HAP-1 (cell line): ENCODE measurements at regions not wholly inside any gene's neighbourhood (a gene's known extent, or its start where the extent isn't known, plus 50 kb on each side); places are given as distances from the start of the nearest gene placed in this dataset.

Experiments used
- DNase-seq, 2 experiments: peaks; one replicate each; pipeline ENCODE4 v3.0.0-alpha.2; 2016 to 2020; ENCODE audit warnings: low spot score in 2 of 2
- H3K27me3 ChIP-seq: fragments of 250-450 bp; sonication (Bioruptor Pico); 2 replicates; pipeline ENCODE4 v1.5.1; 2020; ENCODE audit warnings: low read depth, mild to moderate bottlenecking, moderate library complexity
- H3K36me3 ChIP-seq: fragments of 250-450 bp; sonication (Bioruptor Pico); replicated peaks from 2 replicates; pipeline ENCODE4 v1.5.1; 2020; ENCODE audit warnings: mild to moderate bottlenecking
- H3K4me1 ChIP-seq: fragments of 250-450 bp; sonication (Bioruptor Pico); 2 replicates; pipeline ENCODE4 v1.5.1; 2020; ENCODE audit warnings: mild to moderate bottlenecking
- H3K4me3 ChIP-seq: fragments of 250-450 bp; sonication (Bioruptor Pico); 2 replicates; pipeline ENCODE4 v1.5.1; 2020; ENCODE audit warnings: mild to moderate bottlenecking, moderate library complexity
- H3K9me3 ChIP-seq: fragments of 250-450 bp; sonication (Bioruptor Pico); 2 replicates; pipeline ENCODE4 v1.5.1; 2020; ENCODE audit warnings: mild to moderate bottlenecking, moderate library complexity
- in situ Hi-C: fragments of 300-500 bp; cut with MboI; formaldehyde crosslinking; loops from 3 replicates; pipeline ENCODE4 v1.14.3; 2020; ENCODE audit warnings: low sequenced_read_pairs, inconsistent platforms, mixed read lengths

DNA sequence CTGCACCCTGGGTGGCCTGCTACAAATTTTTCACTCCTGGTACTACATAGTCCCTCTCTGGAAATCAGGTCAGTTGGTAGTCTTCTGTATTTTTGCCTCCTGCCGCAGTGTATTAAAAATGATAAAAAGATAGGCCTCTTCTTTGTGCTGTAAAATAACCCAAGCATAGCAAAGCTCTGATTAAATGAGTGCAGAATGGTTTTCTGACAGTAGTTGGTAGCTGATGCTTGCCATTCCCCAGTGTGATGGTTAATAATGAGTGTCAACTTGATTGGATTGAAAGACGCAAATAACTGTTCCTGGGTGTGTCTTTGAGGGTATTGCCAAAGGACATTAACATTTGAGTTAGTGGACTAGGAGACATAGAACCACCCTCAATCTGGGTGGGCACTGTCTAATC is 264.4 kb upstream of the ZNF717 start:
- in situ Hi-C loops = loop anchor here (25.0 kb wide), 1 partner anchor 513 kb away; no protein-coding TSS in a partner anchor

DNA sequence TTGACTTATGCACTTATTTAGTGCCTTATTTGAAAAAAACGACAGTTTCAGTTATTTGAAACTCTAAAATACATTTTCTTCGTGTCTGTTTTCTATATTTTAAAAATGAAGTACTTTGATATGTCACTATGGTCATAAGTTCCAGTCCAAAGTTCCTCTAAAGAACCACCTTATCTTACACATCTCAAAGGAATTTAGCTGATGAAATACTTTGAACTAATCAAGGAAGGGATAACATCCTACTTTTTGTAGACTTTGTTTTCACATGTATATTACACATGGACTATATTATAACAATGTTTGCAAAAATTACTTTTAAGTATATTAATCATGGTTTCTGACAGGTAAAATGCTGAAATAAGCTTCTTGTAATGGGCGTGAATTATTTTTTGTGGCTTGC is 265.8 kb upstream of the ZNF717 start:
- in situ Hi-C loops = no loop called here
- DNase-seq = no peak
- Histone ChIP-seq H3K36me3 (no peaks in the 10 kb centered on the region), H3K27me3 (no peaks in the 10 kb centered on the region), H3K9me3 (no peaks in the 10 kb centered on the region), H3K4me1 (peaks cover 7% of the 10 kb centered on the region), H3K4me3 (no peak overlapping the region)

More for the DNA sequence above, 264.4 kb upstream of the ZNF717 start:
- no peaks in the 10 kb centered on the region for H3K27me3 ChIP-seq
- H3K9me3 ChIP-seq = no peaks in the 10 kb centered on the region
- DNase-seq = no peak
- H3K36me3 ChIP-seq = no peaks in the 10 kb centered on the region
- peaks cover 7% of the 10 kb centered on the region for H3K4me1 ChIP-seq
- H3K4me3 ChIP-seq = no peak overlapping the region

DNA sequence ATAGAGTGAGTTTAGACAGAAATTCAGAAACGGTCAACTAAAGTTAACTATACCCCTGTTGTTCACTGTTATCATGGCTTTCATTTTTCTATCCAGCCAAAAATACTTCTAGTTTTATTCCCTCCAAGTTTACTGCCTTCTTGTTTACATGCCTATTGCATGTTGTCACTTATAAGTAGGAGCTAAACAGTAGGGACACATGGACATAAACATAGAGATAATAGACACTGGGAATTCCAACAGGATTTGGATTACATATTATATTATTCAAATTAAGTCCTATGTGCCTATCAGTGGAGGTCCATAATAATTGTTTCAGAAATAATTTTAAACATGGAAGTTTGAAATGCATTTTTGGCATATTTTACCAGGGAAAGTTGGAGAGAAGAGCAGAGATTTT is 269.1 kb upstream of the ZNF717 start:
- Histone ChIP-seq H3K27me3 (no peaks in the 10 kb centered on the region), H3K4me1 (no peaks in the 10 kb centered on the region), H3K4me3 (no peak overlapping the region), H3K9me3 (no peaks in the 10 kb centered on the region; the same call in 1 of the 2 replicates), H3K36me3 (no peaks in the 10 kb centered on the region)
- DNase-seq = no peak
- in situ Hi-C loops = no loop called here

DNA sequence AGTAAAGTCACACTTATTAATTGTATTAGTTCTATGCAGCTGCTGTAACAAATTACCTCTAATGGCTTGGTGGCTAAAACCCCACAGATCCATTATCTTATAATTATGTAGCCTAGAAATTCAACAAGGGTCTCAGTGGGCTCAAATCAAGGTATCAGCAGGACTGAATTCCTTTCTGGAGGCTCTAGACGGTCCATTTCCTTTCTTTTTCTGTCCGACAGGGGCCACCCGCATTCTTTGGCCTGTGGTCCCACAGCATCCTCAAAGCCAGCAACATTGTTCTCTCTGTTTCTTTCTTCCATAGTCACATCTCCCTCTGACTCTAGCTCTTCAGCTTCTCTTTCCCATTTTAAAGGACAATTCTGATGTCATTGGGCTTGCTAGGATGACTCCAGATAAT is 276.3 kb upstream of the ZNF717 start:
- Histone ChIP-seq H3K27me3 (no peaks in the 10 kb centered on the region), H3K4me3 (no peak overlapping the region), H3K9me3 (no peaks in the 10 kb centered on the region; the same call in 1 of the 2 replicates), H3K4me1 (peaks cover 13% of the 10 kb centered on the region), H3K36me3 (no peaks in the 10 kb centered on the region)
- DNase-seq = no peak
- in situ Hi-C loops = no loop called here

DNA sequence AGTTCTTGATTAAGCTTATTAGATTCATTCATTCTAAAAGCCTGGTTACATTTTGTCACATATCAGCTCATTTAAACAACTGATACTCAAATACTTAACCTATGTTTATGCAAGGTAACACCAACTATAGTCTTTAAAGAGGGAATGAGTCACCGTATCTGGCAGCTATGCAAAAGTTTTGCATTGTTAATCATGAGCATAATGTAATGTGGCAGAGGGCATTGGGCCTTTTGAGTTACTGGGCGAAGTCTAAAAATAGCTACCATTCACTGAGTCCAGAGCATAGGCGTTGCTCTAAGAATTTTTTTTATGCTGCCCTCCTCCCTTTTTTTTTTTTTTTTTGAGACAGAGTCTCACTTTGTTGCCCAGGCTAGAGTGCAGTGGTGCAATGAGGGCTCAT is 277.7 kb upstream of the ZNF717 start:
- no peaks in the 10 kb centered on the region for H3K36me3 ChIP-seq
- peaks cover 13% of the 10 kb centered on the region for H3K4me1 ChIP-seq
- in situ Hi-C loops = no loop called here
- H3K4me3 ChIP-seq = no peak overlapping the region
- peak; percentile 42 to 66 for DNase-seq
- H3K9me3 ChIP-seq = no peaks in the 10 kb centered on the region; the same call in 1 of the 2 replicates
- H3K27me3 ChIP-seq = no peaks in the 10 kb centered on the region

DNA sequence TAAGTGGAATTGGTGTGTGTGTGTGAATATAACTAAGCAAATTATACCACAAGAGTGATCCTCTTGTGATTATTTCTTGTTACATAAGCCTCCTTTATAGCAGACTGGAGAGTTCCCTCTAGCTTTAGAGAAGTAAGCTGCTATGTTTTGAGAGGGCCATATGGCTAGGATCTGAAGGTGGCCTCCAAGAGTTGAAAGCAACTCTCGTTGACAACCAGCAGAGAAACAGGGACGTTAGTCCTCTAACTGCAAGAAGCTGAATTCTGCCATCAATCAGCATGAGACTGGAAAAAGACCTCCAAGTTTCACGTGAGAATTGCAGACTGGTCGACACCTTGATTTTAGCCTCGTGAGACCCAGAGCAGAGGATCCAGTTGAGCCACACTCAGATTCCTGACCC is 278.5 kb upstream of the ZNF717 start:
- peaks cover 13% of the 10 kb centered on the region for H3K4me1 ChIP-seq
- in situ Hi-C loops = no loop called here
- H3K4me3 ChIP-seq = no peak overlapping the region
- no peak for DNase-seq
- H3K9me3 ChIP-seq = no peaks in the 10 kb centered on the region; the same call in 1 of the 2 replicates
- no peaks in the 10 kb centered on the region for H3K36me3 ChIP-seq
- no peaks in the 10 kb centered on the region for H3K27me3 ChIP-seq

DNA sequence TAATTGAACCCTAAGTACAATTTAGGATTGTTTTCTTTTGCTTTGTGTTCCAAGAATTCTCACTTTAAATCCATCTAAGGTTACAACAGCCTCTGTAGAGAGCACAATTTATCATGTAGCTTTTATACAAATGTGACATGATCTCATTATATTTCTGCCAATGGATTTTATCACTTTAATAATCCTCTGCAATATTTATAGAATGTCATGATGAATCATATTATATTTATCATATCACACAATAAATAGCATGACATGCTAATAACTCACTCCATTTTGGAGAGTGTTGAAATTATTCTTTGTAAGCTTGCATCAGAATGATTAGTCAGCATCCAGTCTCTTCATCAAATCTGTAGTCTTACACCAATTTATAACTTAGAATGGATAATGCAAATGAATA is 280.6 kb upstream of the ZNF717 start:
- in situ Hi-C loops = no loop called here

DNA sequence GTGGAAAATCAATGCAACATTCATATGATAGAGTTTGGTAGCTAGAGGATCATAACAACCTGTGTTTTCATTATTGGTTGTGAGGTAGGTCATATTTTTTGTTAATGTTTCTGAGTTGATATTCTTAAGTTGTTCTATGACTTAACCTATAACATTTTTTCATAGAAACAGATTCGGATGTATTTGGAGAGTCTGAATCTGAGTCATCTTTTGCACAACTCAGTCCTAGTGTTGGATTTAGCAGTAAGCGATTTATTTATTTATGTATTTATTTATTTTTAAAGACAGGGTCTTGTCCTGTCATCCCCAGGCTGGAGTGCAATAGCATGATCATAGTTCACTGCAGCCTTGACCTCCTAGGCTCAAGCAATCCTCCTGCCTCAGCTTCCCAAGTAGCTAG is 292.8 kb upstream of the ZNF717 start:
- in situ Hi-C loops = no loop called here
- no peak for DNase-seq
- no peaks in the 10 kb centered on the region for H3K36me3 ChIP-seq
- no peaks in the 10 kb centered on the region for H3K4me1 ChIP-seq
- no peaks in the 10 kb centered on the region for H3K27me3 ChIP-seq
- no peak overlapping the region for H3K4me3 ChIP-seq
- H3K9me3 ChIP-seq = no peaks in the 10 kb centered on the region

More for the DNA sequence above, 280.6 kb upstream of the ZNF717 start:
- no peak for DNase-seq
- H3K9me3 ChIP-seq = no peaks in the 10 kb centered on the region
- H3K4me3 ChIP-seq = no peak overlapping the region
- H3K4me1 ChIP-seq = peaks cover 13% of the 10 kb centered on the region
- H3K27me3 ChIP-seq = no peaks in the 10 kb centered on the region
- H3K36me3 ChIP-seq = no peaks in the 10 kb centered on the region

DNA sequence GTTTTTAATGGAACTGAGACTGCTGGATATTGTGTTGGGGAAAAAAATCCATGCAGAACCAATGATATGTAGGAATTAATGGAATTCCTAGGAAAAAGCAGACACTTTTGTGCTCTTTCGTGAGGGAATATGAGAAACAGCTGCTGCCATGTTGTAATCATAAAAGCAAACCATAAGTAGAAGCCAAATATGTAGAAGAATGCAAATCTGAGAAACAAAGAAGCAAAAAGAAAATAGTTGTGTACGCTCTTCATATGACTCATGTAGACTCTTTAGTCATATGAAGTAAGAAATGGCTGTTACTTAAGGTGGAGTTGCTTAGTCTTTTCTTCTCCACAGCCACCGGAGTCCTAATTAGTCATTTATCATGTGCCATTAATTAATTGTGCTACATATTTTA is 298.6 kb upstream of the ZNF717 start:
- no peaks in the 10 kb centered on the region for H3K27me3 ChIP-seq
- no peak overlapping the region for H3K4me3 ChIP-seq
- no peaks in the 10 kb centered on the region for H3K4me1 ChIP-seq
- H3K36me3 ChIP-seq = no peaks in the 10 kb centered on the region
- in situ Hi-C loops = no loop called here
- DNase-seq = no peak
- H3K9me3 ChIP-seq = no peaks in the 10 kb centered on the region

DNA sequence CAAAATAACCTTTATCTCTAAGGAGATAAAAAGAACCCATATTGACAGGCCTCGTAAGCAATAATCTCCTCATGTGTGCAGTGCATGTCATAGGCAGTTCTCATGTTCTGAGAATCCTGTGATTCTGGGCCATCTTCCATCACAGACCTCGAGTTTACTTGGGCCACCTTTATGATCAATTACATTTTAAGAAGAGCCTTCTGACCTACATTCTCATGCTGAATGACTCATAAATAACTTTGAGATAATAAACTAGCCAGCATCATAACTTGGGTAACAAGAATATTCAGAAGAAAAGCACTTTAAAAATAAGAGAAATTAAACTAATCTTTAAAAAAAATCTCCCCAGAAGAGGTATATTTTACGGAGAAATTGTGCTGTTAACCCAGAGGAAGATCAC is 310.7 kb upstream of the ZNF717 start:
- Histone ChIP-seq H3K27me3 (no peaks in the 10 kb centered on the region), H3K9me3 (no peaks in the 10 kb centered on the region), H3K36me3 (no peaks in the 10 kb centered on the region), H3K4me1 (peaks cover 6% of the 10 kb centered on the region), H3K4me3 (no peak overlapping the region)
- in situ Hi-C loops = no loop called here
- no peak for DNase-seq

DNA sequence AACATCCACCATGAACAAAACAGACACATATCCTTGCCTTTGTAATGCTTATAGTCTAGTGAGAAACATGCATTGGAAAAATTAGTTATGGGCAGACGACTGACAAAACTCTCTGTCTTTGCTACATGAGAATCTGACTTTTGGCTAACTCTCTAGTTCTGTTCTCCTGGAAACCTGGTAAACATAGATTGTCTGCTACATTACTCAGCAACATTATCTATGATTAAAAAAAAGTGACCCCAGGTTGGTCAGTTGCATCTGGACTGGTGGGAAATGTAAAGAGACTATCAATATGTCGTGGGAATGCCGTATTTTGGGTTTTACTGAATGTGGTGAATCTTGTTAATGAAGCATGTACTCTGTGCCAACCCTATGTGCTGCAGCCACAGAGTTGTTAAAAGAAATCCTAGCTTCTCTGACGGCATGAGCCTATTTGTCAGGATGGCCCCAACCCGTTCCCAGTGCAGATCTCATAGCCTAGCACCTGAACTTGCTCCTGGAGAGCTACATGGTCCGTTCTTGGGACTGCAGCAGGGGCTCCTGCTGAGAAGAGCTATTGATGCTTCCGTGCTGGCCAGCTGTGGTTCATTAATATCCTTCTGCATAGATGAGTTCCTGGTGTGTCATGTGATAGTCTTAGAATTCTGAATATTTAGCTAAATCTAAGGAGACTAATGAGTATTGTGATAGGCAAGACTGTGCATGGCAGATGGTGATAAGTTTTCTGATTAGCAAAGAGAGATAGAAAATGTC is 311.7 kb upstream of the ZNF717 start:
- no peak overlapping the region for H3K4me3 ChIP-seq
- H3K9me3 ChIP-seq = no peaks in the 10 kb centered on the region
- H3K4me1 ChIP-seq = peaks cover 6% of the 10 kb centered on the region
- no peaks in the 10 kb centered on the region for H3K27me3 ChIP-seq
- H3K36me3 ChIP-seq = no peaks in the 10 kb centered on the region
- in situ Hi-C loops = no loop called here
- no peak for DNase-seq

DNA sequence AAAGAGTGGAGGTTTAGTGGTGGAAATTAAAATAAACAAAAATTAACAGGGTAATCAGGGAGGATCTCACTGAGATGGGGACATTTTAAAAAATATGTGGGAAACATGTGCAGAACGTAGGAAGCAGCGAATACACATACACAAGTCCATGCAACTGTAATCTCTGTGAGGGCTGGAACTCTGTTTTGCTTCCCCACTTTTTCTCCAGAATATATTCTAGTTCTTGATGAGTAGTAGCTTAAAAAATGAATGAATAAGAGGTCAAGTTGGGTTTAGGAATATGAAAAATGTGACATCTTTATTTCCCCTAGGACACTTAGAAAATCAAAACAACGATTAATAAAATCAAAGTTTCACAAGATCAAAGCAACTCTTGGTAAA is 312.2 kb upstream of the ZNF717 start:
- Histone ChIP-seq H3K4me3 (no peak overlapping the region), H3K36me3 (no peaks in the 10 kb centered on the region), H3K9me3 (no peaks in the 10 kb centered on the region), H3K27me3 (no peaks in the 10 kb centered on the region), H3K4me1 (peaks cover 2% of the 10 kb centered on the region)
- no peak for DNase-seq
- in situ Hi-C loops = no loop called here

DNA sequence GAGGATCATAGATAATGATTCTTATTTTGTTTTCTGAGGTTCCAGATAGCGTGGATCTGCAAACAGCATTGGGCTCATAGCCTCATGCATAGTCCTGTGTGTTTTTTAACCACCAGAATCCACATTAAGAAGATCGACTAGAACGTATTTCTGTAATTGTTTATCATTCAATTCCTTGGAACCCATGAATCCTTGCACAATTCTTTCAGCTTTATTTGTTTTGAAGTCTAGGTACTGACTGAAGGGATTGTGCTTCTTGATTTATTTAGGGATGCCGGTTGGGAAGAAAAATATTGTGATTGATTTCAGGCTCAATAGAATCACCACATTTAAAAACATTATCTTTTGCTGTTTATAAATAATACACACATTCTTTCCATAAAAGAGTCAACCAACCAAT is 314.6 kb upstream of the ZNF717 start:
- Histone ChIP-seq H3K4me3 (no peak overlapping the region), H3K27me3 (no peaks in the 10 kb centered on the region), H3K4me1 (no peaks in the 10 kb centered on the region), H3K9me3 (no peaks in the 10 kb centered on the region), H3K36me3 (no peaks in the 10 kb centered on the region)
- DNase-seq = no peak
- in situ Hi-C loops = no loop called here

DNA sequence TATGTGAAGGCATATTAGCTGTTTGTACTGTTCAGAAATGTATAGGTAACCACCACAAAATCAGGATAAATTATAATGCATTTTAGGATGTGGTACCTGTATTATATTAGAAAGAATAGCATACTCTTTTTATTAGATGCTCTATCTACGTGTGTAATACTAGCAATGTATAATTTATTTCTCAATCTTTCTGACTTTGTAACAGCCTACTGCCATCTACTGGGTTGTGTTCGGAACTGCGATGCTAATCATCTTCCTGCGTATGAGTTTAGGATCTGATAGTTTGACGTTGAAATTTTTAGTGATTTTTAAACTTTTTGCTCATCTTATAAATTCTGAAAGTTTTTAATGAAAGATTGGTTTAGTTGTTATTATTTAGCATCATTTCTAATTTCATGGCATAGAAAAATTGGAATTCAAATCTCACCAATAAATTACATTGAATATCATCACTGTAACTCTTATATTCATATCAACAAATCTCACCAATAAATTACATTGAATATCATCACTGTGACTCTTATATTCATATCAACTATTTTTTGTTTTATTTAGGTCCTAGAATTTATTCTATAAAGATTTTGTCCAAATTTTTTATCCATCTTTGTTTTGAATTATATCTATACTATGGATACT is 322.7 kb upstream of the ZNF717 start:
- peak; percentile 44 to 49 for DNase-seq
- in situ Hi-C loops = no loop called here

More for the DNA sequence above, 322.7 kb upstream of the ZNF717 start:
- Histone ChIP-seq H3K4me3 (no peak overlapping the region), H3K27me3 (no peaks in the 10 kb centered on the region), H3K9me3 (no peaks in the 10 kb centered on the region), H3K4me1 (no peaks in the 10 kb centered on the region), H3K36me3 (no peaks in the 10 kb centered on the region)
